ENCODE measurements at regions not wholly inside any gene's neighbourhood (a gene's known extent, or its start where the extent isn't known, plus 50 kb on each side); places are given as distances from the start of the nearest gene placed in this dataset.
"Not testable (repeated sequence)": the region's sequence is repeated elsewhere in the genome, so short reads cannot be mapped to it uniquely, and the experiment has no call there.

DNA sequence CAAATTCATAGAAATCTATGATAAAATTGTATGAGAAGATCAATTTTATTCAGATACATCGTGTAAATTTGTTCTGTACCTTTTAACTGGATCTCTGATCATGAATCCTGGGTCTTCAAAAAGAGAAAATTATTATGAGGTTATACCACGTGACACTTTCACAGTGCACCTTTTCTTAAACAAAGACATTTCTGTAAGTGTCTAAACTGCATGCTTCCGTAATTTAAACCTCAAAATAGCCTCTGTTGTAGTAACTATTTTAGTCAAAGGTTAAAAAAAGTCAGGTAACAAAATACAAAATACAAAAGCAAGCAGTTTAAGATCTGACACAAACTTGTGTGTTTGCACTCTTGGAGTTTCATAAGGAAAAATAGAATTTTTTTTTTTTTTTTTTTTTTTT lies 171.3 kb downstream of the SPIN4 start:
- not testable (repeated sequence) for DNase-seq (ENCODE audit: low read depth in 2 of 2)

DNA sequence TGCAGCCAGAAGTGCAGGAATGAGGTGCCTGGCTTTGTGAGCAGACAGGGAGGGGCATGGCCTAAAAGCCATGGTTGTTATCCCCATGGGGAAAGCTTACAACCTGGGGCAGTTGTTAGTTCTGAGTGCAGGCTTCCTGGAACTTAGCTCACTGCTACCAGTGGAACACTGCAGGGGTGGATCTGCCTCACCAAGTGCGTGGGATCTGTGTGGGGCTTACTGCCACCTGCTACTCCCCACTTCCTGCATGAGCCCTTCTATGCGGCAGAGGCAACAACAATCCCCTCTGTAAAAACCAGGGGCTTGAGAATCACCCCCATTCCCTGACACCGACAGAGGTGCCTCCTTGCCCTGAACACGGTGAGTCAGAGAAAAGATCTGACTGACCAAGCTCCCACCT lies 174.6 kb downstream of the SPIN4 start:
- DNase-seq (ENCODE audit: low read depth in 2 of 2), result not testable (repeated sequence)

DNA sequence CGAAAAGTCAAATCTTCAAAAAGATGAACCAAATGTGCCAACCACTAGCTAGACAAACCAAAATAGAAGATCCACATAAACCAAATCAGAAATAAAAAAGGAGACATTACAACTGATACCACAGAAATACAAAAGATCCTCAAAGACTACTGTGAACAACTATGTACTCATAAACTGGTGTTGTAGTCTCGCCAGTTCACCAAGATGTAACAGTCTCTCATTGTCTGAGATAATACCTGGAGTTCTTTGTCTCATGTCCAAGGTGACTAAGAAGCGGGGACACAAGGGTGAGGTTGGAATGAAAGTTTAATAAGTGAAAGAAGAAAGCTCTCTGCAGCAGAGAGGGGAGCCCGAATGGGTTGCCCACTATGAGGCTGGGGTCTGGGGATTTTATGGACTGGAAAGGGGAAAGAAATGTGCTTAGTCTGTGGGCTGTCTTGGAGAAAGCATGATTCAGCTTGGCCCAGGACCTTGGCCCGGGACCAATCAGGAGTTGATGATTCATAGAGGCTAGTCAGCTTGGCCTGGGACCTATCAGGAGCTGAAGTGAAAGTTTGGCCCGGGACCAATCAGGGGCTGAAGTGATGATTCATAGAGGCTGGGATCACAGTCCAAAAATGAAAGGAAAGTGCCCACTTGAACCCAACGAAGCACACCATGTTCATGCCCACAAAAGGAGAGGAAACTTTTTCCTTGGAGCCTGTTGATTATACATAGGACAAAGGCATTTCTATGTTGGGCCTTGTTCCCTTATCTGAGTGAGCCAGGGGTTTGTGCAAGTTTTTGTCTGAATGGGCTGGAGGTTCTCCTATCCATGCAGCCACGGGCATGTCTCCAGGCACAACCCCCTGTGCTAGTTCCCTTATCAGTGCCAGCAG lies 177.1 kb downstream of the SPIN4 start:
- not testable (repeated sequence) for DNase-seq (ENCODE audit: low read depth in 2 of 2)

DNA sequence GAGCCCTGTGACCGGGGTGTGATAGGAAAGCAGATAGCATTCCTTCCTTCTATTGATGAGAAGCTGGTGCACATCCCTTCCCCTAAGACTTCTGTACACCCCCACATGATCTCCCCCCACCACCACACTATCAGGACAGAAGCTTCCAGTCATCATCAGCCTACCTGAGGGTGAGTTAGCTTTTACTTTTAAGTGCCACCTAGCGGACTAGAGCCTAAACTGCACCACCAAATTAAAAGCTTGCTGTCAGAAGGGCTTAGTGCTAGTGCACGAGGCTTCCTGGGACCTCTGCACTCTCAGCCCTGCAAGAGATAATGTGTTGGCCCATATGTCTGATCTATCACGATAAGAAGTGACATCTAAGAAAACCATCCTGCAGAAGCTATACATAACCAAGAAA lies 181.7 kb downstream of the SPIN4 start:
- DNase-seq (ENCODE audit: low read depth in 2 of 2), result not testable (repeated sequence)

DNA sequence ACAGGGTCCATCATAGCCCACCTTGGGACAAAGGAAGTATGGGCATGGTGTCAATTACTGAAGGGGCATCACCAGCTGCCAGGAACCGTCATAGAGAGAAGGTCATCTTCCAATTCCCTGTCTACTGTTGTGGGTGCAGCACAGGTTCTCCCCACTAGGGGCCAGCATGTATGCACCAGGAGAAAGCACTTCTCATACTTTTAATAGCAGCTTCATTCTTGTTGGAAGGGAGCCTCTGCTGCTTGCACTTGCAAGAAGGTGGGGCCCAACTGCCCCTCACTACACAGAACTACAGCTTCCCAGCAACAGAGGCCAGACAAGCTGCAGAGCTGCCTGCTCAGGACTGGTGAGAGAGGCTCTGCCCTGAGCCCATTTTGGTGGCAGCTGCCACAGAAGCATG lies 182.2 kb downstream of the SPIN4 start:
- DNase-seq (ENCODE audit: low read depth in 2 of 2), result not testable (repeated sequence)

DNA sequence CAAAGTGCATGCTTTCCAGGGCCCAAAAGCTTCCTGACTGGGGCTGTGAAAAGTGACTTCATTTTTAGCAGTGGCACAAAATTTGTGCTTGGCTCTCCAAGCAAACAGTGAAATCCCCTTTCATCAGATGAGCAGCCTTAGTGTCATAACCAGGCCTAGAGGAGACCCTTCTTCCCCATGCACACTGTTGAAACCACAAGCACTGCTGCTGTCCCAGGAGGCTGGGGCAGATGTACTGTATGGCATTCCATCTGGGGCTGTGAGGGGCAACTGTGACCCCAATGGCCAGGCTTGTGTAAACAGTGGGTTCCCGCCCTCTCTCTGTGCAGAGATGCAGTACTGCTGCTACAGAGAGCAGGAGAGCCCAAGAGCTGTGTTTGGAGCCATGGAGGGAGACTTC lies 184.1 kb downstream of the SPIN4 start:
- not testable (repeated sequence) for DNase-seq (ENCODE audit: low read depth in 2 of 2)

DNA sequence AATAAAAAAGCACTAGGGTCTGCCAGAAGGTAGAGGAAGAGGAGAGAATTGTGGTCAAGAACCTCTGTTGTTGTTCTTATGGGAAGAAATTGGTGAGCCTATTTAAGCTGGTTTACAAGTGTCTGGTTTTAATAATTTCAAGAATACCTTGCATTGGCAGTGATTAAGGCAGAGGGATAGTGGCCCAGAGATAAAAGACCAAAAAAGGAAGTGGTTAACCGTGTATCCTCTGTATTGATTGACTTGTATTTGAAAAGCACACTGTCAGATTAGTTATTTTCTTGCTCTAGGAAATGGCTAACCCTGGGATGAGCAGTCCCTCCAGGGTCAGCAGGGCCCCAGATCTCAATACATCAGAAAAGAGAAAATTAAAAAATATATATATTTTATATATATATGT lies 190.1 kb downstream of the SPIN4 start:
- not testable (repeated sequence) for DNase-seq (ENCODE audit: low read depth in 2 of 2)

DNA sequence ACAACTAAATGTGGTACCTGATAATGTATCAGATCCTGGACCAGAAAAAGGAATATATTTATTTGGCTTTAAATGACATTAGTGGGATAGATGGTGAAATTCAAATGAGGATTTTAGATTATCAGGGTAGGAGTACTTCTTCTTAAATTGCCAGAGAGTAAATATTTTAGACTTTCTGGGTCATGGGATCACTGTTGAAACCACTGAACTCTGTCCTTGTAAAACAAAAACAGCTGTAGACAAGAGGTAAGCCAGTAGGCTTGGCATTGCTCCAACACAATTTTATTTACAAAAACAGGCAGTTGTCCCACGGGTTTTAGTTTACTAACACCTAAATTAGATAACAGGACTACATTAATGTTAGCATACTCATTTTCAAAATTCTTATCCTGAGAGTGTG lies 190.8 kb downstream of the SPIN4 start:
- not testable (repeated sequence) for DNase-seq (ENCODE audit: low read depth in 2 of 2)

DNA sequence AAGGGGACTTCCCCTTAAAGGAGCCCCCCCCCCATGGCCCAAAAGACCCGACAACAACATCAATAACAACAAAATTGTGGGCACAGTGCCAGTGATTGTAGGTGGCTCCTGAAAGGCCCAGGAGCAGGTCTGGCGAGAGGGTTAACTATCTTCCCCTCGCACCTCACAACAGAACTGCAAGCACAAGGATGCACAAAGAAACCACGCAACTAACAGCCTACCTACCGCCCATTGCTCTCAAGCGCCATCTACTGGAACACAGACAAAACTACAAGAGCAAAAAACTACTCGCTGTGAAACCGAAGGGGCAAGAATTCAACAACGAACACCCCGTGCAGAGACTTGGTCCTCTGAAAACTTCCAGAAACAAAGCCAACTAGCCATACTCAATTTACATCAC lies 205.6 kb downstream of the SPIN4 start:
- not testable (repeated sequence) for DNase-seq (ENCODE audit: low read depth in 2 of 2)

DNA sequence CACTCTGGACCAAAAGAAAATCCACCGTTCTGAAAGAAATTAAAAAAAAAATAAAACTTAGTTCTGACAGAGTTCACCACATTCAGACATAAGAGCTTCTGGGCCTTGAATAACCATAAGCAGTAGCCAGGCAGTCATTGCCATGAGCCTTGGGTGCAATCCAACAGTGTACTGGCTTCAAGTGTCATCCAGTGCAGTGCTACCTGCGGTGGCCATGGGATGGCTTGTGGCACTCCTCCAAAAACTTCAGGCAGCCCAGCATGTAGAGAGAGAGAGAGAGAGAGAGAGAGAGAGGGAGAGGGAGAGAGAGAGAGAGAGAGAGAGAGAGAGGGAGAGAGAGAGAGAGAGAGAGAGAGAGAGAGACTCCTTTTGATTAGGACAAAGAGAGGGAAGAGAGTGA lies 208.5 kb downstream of the SPIN4 start:
- not testable (repeated sequence) for DNase-seq (ENCODE audit: low read depth in 2 of 2)

DNA sequence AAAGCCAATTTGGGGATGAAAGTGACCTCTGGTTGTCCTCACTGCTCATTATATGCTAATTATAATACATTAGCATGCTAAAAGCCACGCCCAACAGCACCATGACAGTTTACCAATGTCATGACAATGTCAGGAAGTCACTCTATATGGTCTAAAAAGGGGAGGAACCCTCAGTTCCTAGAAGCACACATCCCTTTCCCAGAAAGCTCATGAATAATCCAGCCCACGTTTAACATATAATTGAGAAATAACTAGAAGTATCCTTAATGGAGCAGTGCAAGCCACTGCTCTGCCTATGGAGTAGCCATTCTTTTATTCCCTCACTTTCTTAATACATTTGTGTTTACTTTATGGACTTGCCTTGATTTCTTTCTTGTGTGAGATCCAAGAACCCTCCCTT lies 215.3 kb downstream of the SPIN4 start:
- not testable (repeated sequence) for DNase-seq (ENCODE audit: low read depth in 2 of 2)

DNA sequence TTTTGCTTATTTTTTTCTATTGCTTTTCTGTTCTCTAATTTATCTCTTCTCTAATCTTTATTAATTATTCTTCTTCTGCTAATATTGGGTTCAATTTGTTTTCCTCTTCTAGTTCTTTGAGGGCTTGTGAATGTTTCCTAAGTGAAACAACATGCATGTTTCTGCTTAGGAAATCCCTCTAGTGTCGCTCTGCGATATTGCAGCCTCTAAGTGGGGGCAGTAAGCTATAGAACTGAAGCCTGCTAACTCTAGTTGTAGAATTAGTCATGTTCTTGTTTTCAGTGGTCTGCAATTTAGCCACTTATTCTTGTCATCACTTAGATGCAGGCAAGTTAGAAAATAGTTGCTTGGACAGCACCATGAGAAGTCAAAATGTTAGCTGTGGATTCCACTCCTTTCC lies 222.6 kb downstream of the SPIN4 start:
- DNase-seq (ENCODE audit: low read depth in 2 of 2), result peak in 1 of 2 donors; percentile 14

DNA sequence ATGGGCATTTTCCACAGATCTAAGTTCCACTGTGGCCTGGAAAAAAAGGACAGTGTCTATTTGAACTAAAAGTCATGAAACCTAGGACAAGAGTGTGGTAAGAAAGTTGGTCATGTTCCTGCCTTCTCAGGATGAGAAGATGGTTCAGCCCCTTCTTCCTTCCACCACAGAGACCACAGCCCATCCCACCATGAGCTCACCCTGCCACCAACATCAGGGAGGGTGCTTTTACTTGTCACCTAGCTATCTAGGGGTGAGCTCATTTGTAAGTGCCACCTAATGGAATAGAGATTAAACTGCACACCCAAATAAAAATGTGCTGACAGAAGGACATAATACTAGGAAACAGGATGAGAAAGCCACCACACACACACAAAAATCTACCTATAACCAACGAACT lies 235.9 kb downstream of the SPIN4 start:
- DNase-seq (ENCODE audit: low read depth in 2 of 2), result no peak

DNA sequence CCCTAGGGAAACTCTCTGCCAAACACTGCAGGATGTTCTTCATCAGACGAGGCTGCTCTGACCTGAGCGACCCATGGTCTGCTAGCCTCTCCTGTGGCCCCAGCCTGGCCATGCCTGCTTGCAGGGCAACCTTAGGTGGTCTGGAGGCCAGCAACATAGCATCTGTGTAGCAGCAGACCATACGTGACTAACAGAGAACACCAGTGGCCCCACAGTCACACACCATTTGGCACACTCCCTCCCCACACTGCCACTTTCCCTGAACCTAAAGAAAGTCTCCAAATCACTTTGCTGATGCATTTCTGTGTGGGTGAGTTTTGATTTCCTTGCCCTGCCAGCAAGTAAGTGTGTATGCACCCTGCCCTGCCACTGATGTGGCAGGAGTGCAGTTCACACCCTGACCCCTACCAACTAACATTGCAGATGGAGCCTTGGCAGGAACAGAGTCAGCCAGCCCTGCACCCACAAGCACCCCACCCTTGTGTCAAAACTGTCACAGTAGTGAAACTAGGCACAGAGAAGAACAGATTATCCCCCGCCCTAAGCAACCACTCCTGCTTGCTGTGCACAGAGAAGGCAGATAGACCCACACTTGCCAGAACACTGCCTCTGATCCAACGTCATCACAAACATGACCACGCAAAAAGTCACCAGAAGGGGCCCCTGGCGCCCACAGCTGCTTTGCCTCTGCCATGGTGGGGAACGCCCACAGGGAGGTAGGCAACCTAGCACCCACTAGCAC lies 249.1 kb downstream of the SPIN4 start:
- DNase-seq (ENCODE audit: low read depth in 2 of 2), result no peak

DNA sequence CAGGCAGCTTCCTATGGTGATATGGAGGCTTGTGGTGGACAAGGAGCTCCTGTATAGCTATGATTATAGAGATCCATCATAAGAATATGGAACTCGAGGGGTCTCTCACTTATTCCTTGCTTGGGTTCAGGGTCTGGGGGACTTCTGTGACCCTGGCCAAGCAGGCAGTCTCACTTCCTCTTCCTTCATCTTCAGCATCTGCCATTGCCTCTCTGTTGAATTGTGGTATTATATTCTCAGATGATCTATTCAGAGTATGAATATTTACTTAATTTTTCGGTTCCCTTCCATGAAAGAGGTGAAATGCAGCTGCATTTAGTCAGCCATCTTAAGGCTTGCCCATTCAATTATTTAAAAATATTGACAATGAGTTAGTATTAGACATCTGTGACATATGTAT lies 292.9 kb downstream of the SPIN4 start:
- DNase-seq (ENCODE audit: low read depth in 2 of 2), result no peak

DNA sequence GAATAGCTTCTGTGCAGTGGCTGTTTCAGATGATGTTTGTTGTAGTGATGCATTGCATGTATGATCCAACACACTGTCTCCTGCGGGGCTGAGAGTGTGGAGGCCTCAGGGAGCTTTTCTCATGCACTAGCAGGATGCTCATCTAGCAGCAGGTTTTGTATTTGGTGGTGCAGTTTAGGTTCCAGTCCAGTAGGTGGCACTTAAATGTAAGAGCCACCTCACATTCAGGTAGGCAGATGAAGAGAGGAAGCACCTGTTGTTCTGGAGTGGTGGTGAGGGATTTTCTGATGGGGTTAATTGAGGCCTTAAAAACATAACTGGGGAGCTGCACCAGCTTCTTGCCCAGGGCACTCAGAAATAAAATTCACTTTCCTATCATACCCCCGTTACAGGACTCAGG lies 300.9 kb downstream of the SPIN4 start:
- no peak for DNase-seq (ENCODE audit: low read depth in 2 of 2)

DNA sequence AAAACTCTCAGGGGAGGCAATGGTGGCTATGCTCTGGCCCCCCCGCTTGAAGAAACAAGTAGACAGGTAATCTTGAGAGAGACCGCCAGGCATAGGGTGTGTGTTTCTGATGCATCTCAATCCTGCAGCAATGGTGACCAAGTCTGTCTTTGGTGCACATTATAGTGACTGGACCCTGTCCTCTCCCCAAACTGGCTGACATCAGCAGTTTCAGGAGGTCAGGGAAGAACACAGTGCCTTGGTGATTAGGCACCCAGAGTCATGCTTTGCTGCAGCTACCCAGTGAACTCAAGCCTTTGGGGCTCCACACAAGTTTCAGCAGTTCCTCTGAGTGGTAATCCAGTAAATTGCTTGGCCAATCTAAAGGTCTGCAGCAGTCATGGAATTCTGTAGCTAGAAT lies 318.3 kb downstream of the SPIN4 start:
- no peak for DNase-seq (ENCODE audit: low read depth in 2 of 2)

DNA sequence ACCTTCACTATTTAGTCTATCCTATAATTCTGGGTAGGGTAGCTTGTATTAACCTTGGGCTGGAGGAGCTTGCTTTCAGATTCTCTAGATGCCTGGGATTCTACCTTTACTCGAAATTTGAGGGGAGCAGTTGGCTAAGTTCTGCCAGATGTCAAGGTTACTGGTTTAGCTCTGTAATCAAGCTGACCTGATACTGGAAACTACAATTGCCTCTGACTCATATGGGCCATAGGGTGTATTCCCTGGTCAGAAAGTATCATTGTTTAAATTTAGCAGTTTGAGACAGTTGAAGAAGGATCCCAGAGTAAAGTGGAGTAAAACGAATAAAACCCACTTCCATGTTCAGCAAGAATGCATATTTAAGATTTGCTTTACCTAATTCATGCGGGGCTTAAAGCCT lies 337.6 kb downstream of the SPIN4 start:
- DNase-seq (ENCODE audit: low read depth in 2 of 2), result no peak

DNA sequence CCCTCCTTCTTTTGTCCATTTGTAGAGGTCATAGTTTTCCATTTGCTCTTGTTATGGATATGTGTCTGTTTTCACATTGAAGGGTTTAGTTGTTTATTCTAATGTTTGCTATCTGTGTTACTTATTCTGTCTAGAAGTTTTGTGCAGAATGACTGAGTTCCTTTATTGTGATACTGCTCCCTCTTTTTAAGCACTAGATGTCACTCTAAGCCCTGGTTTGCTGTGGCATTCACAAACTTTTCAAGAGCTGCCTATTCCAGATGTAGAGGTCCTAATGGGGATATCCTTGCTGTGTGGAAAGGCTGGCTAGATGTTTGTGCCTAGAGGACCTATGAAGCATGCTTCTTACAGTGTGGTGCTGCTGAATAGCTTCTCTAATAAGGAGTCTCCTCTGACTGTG lies 338.6 kb downstream of the SPIN4 start:
- DNase-seq (ENCODE audit: low read depth in 2 of 2), result no peak

DNA sequence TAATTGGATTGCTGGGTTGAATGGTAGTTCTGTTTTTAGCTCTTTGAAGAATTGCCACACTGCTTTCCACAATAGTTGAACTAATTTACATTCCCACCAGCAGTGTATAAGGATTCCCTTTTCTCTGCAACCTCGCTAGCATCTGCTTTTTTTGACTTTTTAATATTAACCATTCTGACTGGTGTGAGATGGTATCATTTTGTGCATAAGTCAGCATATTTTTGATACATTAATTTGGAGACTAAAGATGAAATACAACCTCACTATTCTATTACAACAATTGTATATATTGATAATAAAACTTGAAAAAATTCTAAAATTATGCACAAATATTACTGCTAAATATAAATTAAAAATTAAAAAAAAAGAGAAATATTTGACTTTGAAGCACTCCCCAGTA lies 350.9 kb downstream of the SPIN4 start:
- DNase-seq (ENCODE audit: low read depth in 2 of 2), result not testable (repeated sequence)

All from stimulated activated CD8-positive, alpha-beta memory T cell treated with anti-CD3 and anti-CD28 coated beads, Interleukin-15, amount 100 ng/mL, for 48 hours (primary cell).